ENCODE measurements at regions not wholly inside any gene's neighbourhood (a gene's known extent, or its start where the extent isn't known, plus 50 kb on each side); places are given as distances from the start of the nearest gene placed in this dataset.

- Histone ChIP-seq H4K20me1 (replicated peaks; ENCODE audit: insufficient read depth) (no peaks in the 10 kb centered on the region), H3K36me3 (ENCODE audit: insufficient read depth) (no peaks in the 10 kb centered on the region), H3F3A (replicated peaks; ENCODE audit: low read depth) (no peaks in the 10 kb centered on the region), H3K4me1 (ENCODE audit: insufficient read depth) (peaks cover 15% of the 10 kb centered on the region), H3K4me2 (no peak overlapping the region), H3K27me3 (ENCODE audit: insufficient read depth) (no peaks in the 10 kb centered on the region), H3K9me2 (ENCODE audit: insufficient read depth) (peaks cover 12% of the 10 kb centered on the region; the same call in 1 of the 2 replicates), H3K4me3 (no peak overlapping the region), H2AFZ (no peak overlapping the region), H3K79me2 (replicated peaks; ENCODE audit: insufficient read depth) (no peaks in the 10 kb centered on the region), H3K27ac (ENCODE audit: low read depth) (no peak overlapping the region)
- Mint-ChIP-seq H3K27me3 (ENCODE audit: insufficient read depth, low read depth, poor library complexity) (peaks cover 2% of the 10 kb centered on the region), H3K4me1 (peaks cover 5% of the 10 kb centered on the region), H3K9me3 (no peaks in the 10 kb centered on the region), H3K4me3 (no peak overlapping the region), H3K27ac (no peak overlapping the region), H3K36me3 (ENCODE audit: low read depth) (no peaks in the 10 kb centered on the region)
- no peak for DNase-seq (ENCODE audit: low spot score)
- TF ChIP-seq CTCF (conservative IDR thresholded peaks at IDR 0.05; ENCODE audit: low read depth in 2 of 2) (no peak), ZNF462 (CRISPR knock-in tag; IDR thresholded peaks at IDR 0.05) (no peak), NANOG (IDR thresholded peaks at IDR 0.05; ENCODE audit: borderline replicate concordance) (no peak), CREB1 (CRISPR knock-in tag; IDR thresholded peaks at IDR 0.05; ENCODE audit: low read depth) (no peak), ZNF331 (CRISPR knock-in tag; IDR thresholded peaks at IDR 0.05; ENCODE audit: low read depth) (no peak), POLR2AphosphoS5 (IDR thresholded peaks at IDR 0.05; ENCODE audit: low read depth) (no peak), JUNB (IDR thresholded peaks at IDR 0.05; ENCODE audit: unreplicated experiment) (no peak), EZH2 (IDR thresholded peaks at IDR 0.05; ENCODE audit: low read depth, unreplicated experiment) (no peak), EZH2phosphoT487 (IDR thresholded peaks at IDR 0.05; ENCODE audit: unreplicated experiment) (no peak), STAT1 (IDR thresholded peaks at IDR 0.05; ENCODE audit: unreplicated experiment) (no peak)
- TF ChIP-seq, protein P1, sequence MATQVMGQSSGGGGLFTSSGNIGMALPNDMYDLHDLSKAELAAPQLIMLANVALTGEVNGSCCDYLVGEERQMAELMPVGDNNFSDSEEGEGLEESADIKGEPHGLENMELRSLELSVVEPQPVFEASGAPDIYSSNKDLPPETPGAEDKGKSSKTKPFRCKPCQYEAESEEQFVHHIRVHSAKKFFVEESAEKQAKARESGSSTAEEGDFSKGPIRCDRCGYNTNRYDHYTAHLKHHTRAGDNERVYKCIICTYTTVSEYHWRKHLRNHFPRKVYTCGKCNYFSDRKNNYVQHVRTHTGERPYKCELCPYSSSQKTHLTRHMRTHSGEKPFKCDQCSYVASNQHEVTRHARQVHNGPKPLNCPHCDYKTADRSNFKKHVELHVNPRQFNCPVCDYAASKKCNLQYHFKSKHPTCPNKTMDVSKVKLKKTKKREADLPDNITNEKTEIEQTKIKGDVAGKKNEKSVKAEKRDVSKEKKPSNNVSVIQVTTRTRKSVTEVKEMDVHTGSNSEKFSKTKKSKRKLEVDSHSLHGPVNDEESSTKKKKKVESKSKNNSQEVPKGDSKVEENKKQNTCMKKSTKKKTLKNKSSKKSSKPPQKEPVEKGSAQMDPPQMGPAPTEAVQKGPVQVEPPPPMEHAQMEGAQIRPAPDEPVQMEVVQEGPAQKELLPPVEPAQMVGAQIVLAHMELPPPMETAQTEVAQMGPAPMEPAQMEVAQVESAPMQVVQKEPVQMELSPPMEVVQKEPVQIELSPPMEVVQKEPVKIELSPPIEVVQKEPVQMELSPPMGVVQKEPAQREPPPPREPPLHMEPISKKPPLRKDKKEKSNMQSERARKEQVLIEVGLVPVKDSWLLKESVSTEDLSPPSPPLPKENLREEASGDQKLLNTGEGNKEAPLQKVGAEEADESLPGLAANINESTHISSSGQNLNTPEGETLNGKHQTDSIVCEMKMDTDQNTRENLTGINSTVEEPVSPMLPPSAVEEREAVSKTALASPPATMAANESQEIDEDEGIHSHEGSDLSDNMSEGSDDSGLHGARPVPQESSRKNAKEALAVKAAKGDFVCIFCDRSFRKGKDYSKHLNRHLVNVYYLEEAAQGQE (IDR thresholded peaks at IDR 0.05; ENCODE audit: unreplicated experiment) = no peak
- TF ChIP-seq, protein P2, sequence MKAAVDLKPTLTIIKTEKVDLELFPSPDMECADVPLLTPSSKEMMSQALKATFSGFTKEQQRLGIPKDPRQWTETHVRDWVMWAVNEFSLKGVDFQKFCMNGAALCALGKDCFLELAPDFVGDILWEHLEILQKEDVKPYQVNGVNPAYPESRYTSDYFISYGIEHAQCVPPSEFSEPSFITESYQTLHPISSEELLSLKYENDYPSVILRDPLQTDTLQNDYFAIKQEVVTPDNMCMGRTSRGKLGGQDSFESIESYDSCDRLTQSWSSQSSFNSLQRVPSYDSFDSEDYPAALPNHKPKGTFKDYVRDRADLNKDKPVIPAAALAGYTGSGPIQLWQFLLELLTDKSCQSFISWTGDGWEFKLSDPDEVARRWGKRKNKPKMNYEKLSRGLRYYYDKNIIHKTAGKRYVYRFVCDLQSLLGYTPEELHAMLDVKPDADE (IDR thresholded peaks at IDR 0.05) = no peak
- no peak for ATAC-seq
Observed at GRCh38 chr9:73064315-73064714, 87.3 kb upstream of the ANXA1 start.
